ENCODE measurements at regions not wholly inside any gene's neighbourhood (a gene's known extent, or its start where the extent isn't known, plus 50 kb on each side); places are given as distances from the start of the nearest gene placed in this dataset.
"Not testable (repeated sequence)": the region's sequence is repeated elsewhere in the genome, so short reads cannot be mapped to it uniquely, and the experiment has no call there.

GRCh38 chr12:23380419-23381100 is 568.9 kb downstream of the SOX5 start:
- TF ChIP-seq SPI1 (IDR thresholded peaks at IDR 0.05; ENCODE audit: low read depth, low read length) (no peak), POLR2A (IDR thresholded peaks at IDR 0.05; ENCODE audit: low read depth, low read length) (no peak), PAX5 (IDR thresholded peaks at IDR 0.05; ENCODE audit: insufficient read depth, low read length, severe bottlenecking) (no peak), POU2F2 (IDR thresholded peaks at IDR 0.05; ENCODE audit: low read depth, low read length) (no peak), TAF1 (IDR thresholded peaks at IDR 0.05; ENCODE audit: low read depth, low read length) (no peak), POLR2AphosphoS5 (IDR thresholded peaks at IDR 0.05; ENCODE audit: low read depth, low read length) (no peak)
- FAIRE-seq (no peak), DNase-seq (ENCODE audit: insufficient read length, low spot score) (no peak)

- DNase-seq (ENCODE audit: insufficient read length, low spot score); FAIRE-seq: not testable (repeated sequence)
Measured at GRCh38 chr12:23388898-23389297, 560.6 kb downstream of the SOX5 start.

GRCh38 chr12:23389315-23389714 is 560.2 kb downstream of the SOX5 start:
- DNase-seq (ENCODE audit: insufficient read length, low spot score); FAIRE-seq: not testable (repeated sequence)

GRCh38 chr12:23399402-23399933 is 550.0 kb downstream of the SOX5 start:
- no peak for FAIRE-seq
- no peak for TF ChIP-seq POLR2AphosphoS5 (IDR thresholded peaks at IDR 0.05; ENCODE audit: low read depth, low read length)
- no peak for TF ChIP-seq TAF1 (IDR thresholded peaks at IDR 0.05; ENCODE audit: low read depth, low read length)
- TF ChIP-seq POLR2A (IDR thresholded peaks at IDR 0.05; ENCODE audit: low read depth, low read length) = no peak
- no peak for TF ChIP-seq PAX5 (IDR thresholded peaks at IDR 0.05; ENCODE audit: insufficient read depth, low read length, severe bottlenecking)
- no peak for TF ChIP-seq SPI1 (IDR thresholded peaks at IDR 0.05; ENCODE audit: low read depth, low read length)
- no peak for TF ChIP-seq POU2F2 (IDR thresholded peaks at IDR 0.05; ENCODE audit: low read depth, low read length)
- DNase-seq (ENCODE audit: insufficient read length, low spot score) = no peak

- no peak for TF ChIP-seq POLR2AphosphoS5 (IDR thresholded peaks at IDR 0.05; ENCODE audit: low read depth, low read length)
- TF ChIP-seq POLR2A (IDR thresholded peaks at IDR 0.05; ENCODE audit: low read depth, low read length) = no peak
- no peak for TF ChIP-seq PAX5 (IDR thresholded peaks at IDR 0.05; ENCODE audit: insufficient read depth, low read length, severe bottlenecking)
- no peak for FAIRE-seq
- DNase-seq (ENCODE audit: insufficient read length, low spot score) = no peak
Measured at GRCh38 chr12:23415180-23415579, 534.3 kb downstream of the SOX5 start.

- TF ChIP-seq POLR2AphosphoS5 (IDR thresholded peaks at IDR 0.05; ENCODE audit: low read depth, low read length) (no peak), PAX5 (IDR thresholded peaks at IDR 0.05; ENCODE audit: insufficient read depth, low read length, severe bottlenecking) (no peak), POU2F2 (IDR thresholded peaks at IDR 0.05; ENCODE audit: low read depth, low read length) (no peak)
- no peak for FAIRE-seq
- DNase-seq (ENCODE audit: insufficient read length, low spot score) = no peak
Measured at GRCh38 chr12:23421556-23421955, 527.9 kb downstream of the SOX5 start.

GRCh38 chr12:23423097-23423687 is 526.3 kb downstream of the SOX5 start:
- DNase-seq (ENCODE audit: insufficient read length, low spot score) (no peak), FAIRE-seq (no peak)
- TF ChIP-seq PAX5 (IDR thresholded peaks at IDR 0.05; ENCODE audit: insufficient read depth, low read length, severe bottlenecking) (no peak), TAF1 (IDR thresholded peaks at IDR 0.05; ENCODE audit: low read depth, low read length) (no peak), POLR2A (IDR thresholded peaks at IDR 0.05; ENCODE audit: low read depth, low read length) (no peak), POLR2AphosphoS5 (IDR thresholded peaks at IDR 0.05; ENCODE audit: low read depth, low read length) (no peak), POU2F2 (IDR thresholded peaks at IDR 0.05; ENCODE audit: low read depth, low read length) (no peak), SPI1 (IDR thresholded peaks at IDR 0.05; ENCODE audit: low read depth, low read length) (no peak)

- FAIRE-seq = no peak
Measured at GRCh38 chr12:23423796-23424195, 525.7 kb downstream of the SOX5 start.

GRCh38 chr12:23424685-23425084 is 524.8 kb downstream of the SOX5 start:
- no peak for DNase-seq (ENCODE audit: insufficient read length, low spot score)
- FAIRE-seq = no peak
- TF ChIP-seq POLR2A (IDR thresholded peaks at IDR 0.05; ENCODE audit: low read depth, low read length) (no peak), POLR2AphosphoS5 (IDR thresholded peaks at IDR 0.05; ENCODE audit: low read depth, low read length) (no peak), SPI1 (IDR thresholded peaks at IDR 0.05; ENCODE audit: low read depth, low read length) (no peak), PAX5 (IDR thresholded peaks at IDR 0.05; ENCODE audit: insufficient read depth, low read length, severe bottlenecking) (no peak), POU2F2 (IDR thresholded peaks at IDR 0.05; ENCODE audit: low read depth, low read length) (no peak), TAF1 (IDR thresholded peaks at IDR 0.05; ENCODE audit: low read depth, low read length) (no peak)

More at GRCh38 chr12:23423796-23424195, 525.7 kb downstream of the SOX5 start:
- DNase-seq (ENCODE audit: insufficient read length, low spot score) = no peak
- TF ChIP-seq POU2F2 (IDR thresholded peaks at IDR 0.05; ENCODE audit: low read depth, low read length) (no peak), POLR2AphosphoS5 (IDR thresholded peaks at IDR 0.05; ENCODE audit: low read depth, low read length) (no peak), SPI1 (IDR thresholded peaks at IDR 0.05; ENCODE audit: low read depth, low read length) (no peak), PAX5 (IDR thresholded peaks at IDR 0.05; ENCODE audit: insufficient read depth, low read length, severe bottlenecking) (no peak), TAF1 (IDR thresholded peaks at IDR 0.05; ENCODE audit: low read depth, low read length) (no peak), POLR2A (IDR thresholded peaks at IDR 0.05; ENCODE audit: low read depth, low read length) (no peak)

- DNase-seq (ENCODE audit: insufficient read length, low spot score) (no peak), FAIRE-seq (no peak)
- TF ChIP-seq POU2F2 (IDR thresholded peaks at IDR 0.05; ENCODE audit: low read depth, low read length) = no peak
- TF ChIP-seq POLR2AphosphoS5 (IDR thresholded peaks at IDR 0.05; ENCODE audit: low read depth, low read length) = no peak
- TF ChIP-seq PAX5 (IDR thresholded peaks at IDR 0.05; ENCODE audit: insufficient read depth, low read length, severe bottlenecking) = no peak
- TF ChIP-seq POLR2A (IDR thresholded peaks at IDR 0.05; ENCODE audit: low read depth, low read length) = no peak
- TF ChIP-seq SPI1 (IDR thresholded peaks at IDR 0.05; ENCODE audit: low read depth, low read length) = no peak
- no peak for TF ChIP-seq TAF1 (IDR thresholded peaks at IDR 0.05; ENCODE audit: low read depth, low read length)
Measured at GRCh38 chr12:23426328-23426727, 523.1 kb downstream of the SOX5 start.
